GM12873 (cell line): ENCODE measurements at regions not wholly inside any gene's neighbourhood (a gene's known extent, or its start where the extent isn't known, plus 50 kb on each side); places are given as distances from the start of the nearest gene placed in this dataset.

Experiments used
- TF ChIP-seq, protein P1 (sequence below): IDR thresholded peaks from 2 replicates; pipeline ENCODE4 v1.5.1; 2012; ENCODE audit warnings: low read depth, mild to moderate bottlenecking, moderate library complexity, low read length, control low read depth; ENCODE audit not compliant: insufficient read depth; ENCODE audit errors: missing control alignments

DNA sequence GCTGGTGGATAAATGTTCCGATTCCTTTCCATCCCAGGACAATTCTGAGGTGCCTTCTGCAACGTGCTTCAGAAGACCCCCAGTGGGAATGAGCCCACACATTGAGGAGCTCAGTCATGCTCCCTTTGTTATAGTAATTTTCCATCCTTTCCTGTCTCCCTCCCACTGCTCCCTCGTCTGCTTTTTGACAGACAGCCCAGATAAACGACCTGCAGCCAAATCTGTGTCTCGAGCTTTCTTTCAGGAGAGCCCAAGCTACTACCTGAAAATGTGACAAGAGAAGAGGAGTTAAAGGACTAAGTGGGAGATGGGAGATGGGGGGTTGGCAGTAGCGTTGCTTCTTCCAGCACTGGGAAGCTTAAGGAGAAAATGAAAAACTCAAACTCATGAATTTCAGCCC is 65.9 kb upstream of the LRRN2 start:
- TF ChIP-seq, protein P1, sequence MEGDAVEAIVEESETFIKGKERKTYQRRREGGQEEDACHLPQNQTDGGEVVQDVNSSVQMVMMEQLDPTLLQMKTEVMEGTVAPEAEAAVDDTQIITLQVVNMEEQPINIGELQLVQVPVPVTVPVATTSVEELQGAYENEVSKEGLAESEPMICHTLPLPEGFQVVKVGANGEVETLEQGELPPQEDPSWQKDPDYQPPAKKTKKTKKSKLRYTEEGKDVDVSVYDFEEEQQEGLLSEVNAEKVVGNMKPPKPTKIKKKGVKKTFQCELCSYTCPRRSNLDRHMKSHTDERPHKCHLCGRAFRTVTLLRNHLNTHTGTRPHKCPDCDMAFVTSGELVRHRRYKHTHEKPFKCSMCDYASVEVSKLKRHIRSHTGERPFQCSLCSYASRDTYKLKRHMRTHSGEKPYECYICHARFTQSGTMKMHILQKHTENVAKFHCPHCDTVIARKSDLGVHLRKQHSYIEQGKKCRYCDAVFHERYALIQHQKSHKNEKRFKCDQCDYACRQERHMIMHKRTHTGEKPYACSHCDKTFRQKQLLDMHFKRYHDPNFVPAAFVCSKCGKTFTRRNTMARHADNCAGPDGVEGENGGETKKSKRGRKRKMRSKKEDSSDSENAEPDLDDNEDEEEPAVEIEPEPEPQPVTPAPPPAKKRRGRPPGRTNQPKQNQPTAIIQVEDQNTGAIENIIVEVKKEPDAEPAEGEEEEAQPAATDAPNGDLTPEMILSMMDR: no peak

DNA sequence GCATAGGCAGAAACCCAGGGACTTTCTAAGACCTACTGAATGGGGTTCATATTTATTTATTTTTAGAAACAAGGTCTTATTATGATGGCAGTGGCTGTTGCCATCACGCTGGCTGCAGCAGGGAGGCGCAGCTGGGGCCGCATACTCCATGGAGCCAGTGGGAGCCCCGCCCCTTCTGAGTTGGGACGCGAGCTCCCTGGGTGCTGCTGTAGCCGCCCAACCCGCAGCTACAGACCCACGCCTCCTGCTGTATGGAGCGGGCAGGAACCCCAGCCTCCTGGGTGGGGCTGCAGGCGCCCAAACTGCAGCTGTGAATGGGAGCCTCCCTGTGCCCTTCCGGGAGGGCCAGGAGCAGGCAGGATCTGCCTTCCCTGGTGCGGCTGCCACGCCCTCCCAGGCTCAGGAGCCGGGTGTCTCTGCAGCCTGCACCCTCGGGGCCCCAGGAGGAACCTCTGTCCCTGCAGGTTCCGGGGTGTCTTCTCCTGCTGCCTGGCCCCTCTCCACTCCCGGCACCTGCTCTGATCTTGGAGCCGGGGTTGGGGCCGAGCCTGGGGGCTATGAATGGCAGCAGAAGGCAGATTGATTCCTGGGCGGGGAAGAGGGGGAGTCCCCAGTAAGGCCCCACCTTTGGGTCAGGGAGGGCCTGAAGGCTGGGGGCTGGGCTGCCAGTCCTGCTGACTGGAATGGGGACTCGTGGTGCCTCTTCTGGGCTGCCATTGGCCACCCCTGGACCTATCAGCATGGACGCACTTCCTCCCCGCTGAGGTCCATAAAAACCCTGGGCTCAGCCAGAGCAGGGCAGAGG is 66.5 kb upstream of the LRRN2 start:
- TF ChIP-seq, protein P1: no peak

DNA sequence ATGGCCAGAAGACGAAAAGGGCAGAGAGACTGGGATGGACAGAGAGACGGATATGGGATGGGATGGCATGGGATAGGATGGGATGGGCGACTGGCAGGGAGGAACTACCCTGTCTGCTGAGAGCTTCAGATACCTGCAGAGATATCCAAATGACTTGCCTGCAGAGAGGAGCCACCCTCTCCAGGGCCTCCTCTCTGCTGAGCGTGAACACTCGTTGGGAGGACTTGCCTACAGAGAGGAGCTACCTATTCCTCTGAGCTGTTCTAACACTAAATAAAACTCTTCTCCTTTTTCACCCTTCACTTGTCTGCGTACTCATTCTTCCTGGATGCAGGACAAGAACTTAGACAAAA is 67.1 kb upstream of the LRRN2 start:
- TF ChIP-seq, protein P1: no peak

DNA sequence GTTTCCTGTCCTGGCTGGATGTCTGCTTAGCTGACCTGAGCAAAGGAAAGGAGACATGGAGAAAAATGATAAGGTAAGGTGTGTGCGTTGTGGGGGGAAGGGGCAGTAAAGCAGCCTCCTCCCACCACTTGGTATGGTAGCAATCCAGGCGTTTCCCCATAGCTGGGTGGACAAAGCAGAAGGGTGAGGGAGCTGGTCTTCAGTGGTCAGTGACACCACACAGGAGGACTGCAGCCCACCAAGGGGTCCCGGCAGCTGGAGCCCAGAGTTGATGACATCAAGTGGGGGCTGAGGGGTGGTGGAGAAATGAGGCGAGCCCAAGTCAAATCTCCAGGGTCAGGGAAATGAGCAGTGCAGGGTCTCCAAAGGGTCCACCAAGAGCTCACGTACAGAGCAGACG is 69.3 kb upstream of the LRRN2 start:
- TF ChIP-seq, protein P1: no peak

DNA sequence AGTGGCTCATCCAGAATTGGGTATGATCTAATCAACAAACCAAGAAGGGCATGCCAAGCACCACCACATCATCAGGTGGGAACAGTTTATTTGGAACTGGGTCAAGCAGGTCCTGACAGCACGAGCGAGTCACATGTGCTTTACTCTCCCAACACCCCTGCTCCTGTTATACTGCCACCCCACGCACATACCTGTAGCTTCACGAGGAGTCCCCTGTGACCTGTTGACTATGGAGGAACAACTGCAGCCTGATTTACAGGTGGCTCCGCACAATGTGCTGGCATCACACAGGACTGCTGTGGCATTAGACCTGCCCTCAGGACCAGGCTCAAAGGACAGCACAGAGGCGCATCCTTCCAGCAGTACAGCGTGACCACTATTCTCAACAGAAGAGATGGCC is 70.8 kb upstream of the LRRN2 start:
- TF ChIP-seq, protein P1: no peak

DNA sequence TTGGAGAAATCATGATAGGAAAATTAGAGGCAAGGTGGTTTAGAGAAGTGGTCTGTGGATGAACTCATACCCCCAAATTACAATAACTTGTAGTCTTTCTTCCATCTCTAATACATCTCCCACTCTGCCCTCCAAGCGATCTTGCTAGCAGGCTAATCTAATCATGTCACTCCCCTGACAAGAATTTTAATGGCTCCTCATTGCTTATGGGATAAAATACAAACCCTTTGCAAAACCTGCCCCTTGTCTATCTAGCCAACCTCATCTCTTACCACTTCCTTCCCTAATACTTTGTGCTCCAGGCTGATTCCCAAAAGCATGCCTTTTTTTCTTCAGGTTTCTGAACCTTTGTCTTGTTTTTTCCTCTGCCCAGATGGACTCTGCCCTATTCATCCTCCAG is 71.3 kb upstream of the LRRN2 start:
- TF ChIP-seq, protein P1: no peak

DNA sequence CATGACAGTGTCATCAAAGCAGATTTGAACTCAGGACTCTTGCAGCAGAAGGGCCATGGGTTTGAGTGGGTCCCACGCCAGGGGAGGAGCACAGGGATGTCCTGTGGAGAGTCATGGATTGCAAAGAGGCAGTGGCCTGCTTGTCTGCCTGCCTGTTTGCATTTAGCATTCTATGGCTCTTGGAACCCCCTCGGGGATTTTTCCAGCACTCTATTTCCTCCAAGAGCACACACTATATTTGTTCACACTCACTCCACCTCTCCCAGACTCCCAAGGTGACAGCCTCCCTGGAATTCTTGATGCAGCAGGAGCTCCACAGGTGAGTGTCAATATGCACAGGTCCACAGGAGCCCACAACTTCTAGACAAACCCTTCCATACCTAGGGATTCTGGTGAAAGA is 73.1 kb upstream of the LRRN2 start:
- TF ChIP-seq, protein P1: no peak

DNA sequence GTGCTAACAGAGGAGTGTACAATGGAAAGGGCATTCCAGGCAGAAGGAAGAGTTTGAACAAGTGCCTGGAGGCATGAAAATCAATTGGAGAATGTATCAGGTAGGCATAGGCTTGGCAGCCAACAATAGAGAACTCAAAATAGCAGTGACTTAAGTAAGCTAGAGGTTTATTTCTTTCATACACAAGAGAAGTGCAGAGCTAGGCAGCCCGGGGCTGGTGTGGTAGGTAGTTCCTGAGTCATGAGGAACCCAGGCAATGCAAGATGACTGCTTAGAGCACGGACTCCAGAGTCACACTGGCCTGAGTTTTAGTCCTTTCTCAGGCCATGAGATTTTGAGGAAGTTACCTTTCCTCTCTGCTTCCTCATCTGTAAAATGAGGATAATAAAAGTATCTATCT is 74.8 kb upstream of the LRRN2 start:
- TF ChIP-seq, protein P1: no peak
